ENCODE measurements at regions not wholly inside any gene's neighbourhood (a gene's known extent, or its start where the extent isn't known, plus 50 kb on each side); places are given as distances from the start of the nearest gene placed in this dataset.

DNA sequence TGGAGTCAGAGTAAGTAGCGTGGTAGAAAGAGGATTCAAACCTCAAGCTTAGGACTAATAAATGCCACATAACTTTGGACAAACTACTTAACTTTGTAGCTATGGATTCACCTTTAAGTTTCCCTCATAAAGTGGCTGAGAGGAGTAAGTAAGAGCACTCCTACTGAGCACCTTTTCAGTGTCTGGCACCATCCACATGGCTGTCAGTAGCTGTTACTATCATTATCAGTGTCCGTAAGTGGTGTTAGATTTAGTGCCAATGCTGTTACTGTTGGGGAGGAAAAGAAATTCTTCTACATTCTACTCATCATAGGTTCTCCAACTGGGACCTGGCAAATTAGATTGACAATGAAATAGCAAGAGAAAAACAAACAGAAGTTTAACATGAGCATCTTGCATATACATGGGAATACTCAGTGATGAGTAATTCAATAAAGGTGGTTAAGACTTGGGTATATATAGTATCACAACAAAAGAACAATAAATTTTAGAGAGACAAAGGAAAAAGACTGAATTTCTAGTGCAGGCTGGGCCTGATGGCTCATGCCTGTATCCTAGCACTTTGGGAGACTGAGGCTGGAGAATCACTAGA, 165.6 kb upstream of the NBEA start:
- TF ChIP-seq POLR2A (IDR thresholded peaks at IDR 0.05; ENCODE audit: low read depth, low read length) (no peak), POLR2AphosphoS5 (IDR thresholded peaks at IDR 0.05; ENCODE audit: low read depth, low read length) (no peak)
